ENCODE measurements at regions not wholly inside any gene's neighbourhood (a gene's known extent, or its start where the extent isn't known, plus 50 kb on each side); places are given as distances from the start of the nearest gene placed in this dataset.

- TF ChIP-seq CTCF (conservative IDR thresholded peaks at IDR 0.05; ENCODE audit: low read depth, low read length): no peak
- TF ChIP-seq EZH2 (IDR thresholded peaks at IDR 0.05; ENCODE audit: borderline replicate concordance, low read depth, low read length, poor library complexity, severe bottlenecking): no peak
Measured at GRCh38 chr3:164095279-164095678, 983.0 kb downstream of the SI start.

Data from A673 (cell line).